Neural progenitor cell (in vitro differentiated cells): ENCODE measurements at regions not wholly inside any gene's neighbourhood (a gene's known extent, or its start where the extent isn't known, plus 50 kb on each side); places are given as distances from the start of the nearest gene placed in this dataset.

Experiments used
- DNase-seq: peaks from one replicate; pipeline ENCODE4 v3.0.0-alpha.2; 2016; ENCODE audit warnings: low spot score
- H2AFZ ChIP-seq: fragments of 200-600 bp; sonication (generic); replicated peaks from 2 replicates; pipeline ENCODE4 v1.6.1; 2016; ENCODE audit warnings: antibody characterized with exemption
- H3F3A ChIP-seq: fragments of 200-600 bp; sonication (generic); 2 replicates; pipeline ENCODE4 v1.6.1; 2016; ENCODE audit warnings: antibody characterized with exemption, low read depth
- H3K27ac ChIP-seq: fragments of 200-600 bp; sonication (generic); 2 replicates; pipeline ENCODE4 v1.5.1; 2016; ENCODE audit warnings: mild to moderate bottlenecking
- H3K27me3 ChIP-seq: fragments of 200-600 bp; sonication (generic); 2 replicates; pipeline ENCODE4 v1.6.1; 2016; ENCODE audit warnings: mild to moderate bottlenecking, moderate library complexity
- H3K36me3 ChIP-seq: fragments of 200-600 bp; sonication (generic); 2 replicates; pipeline ENCODE4 v1.5.1; 2016
- H3K4me1 ChIP-seq: fragments of 200-600 bp; sonication (generic); 2 replicates; pipeline ENCODE4 v1.6.1; 2016; ENCODE audit warnings: mixed run types
- H3K4me2 ChIP-seq: fragments of 200-600 bp; sonication (generic); 2 replicates; pipeline ENCODE4 v1.6.1; 2016
- H3K4me3 ChIP-seq: fragments of 200-600 bp; sonication (generic); 2 replicates; pipeline ENCODE4 v1.5.1; 2016
- H3K79me2 ChIP-seq: fragments of 200-600 bp; sonication (generic); 2 replicates; pipeline ENCODE4 v1.6.1; 2016; ENCODE audit warnings: low read depth
- H3K9ac ChIP-seq: fragments of 200-600 bp; sonication (generic); 2 replicates; pipeline ENCODE4 v1.6.1; 2016
- H3K9me3 ChIP-seq: fragments of 200-600 bp; sonication (generic); 2 replicates; pipeline ENCODE4 v1.5.1; 2016; ENCODE audit warnings: low read depth
- H4K20me1 ChIP-seq: fragments of 200-600 bp; sonication (generic); 2 replicates; pipeline ENCODE4 v1.6.1; 2016; ENCODE audit warnings: low read depth
- H3K27ac Mint-ChIP-seq: 3 replicates; pipeline ENCODE4 v1.8.0; 2021; ENCODE audit warnings: mixed read lengths
- H3K27me3 Mint-ChIP-seq: 2 replicates; pipeline ENCODE4 v1.8.0; 2022; ENCODE audit warnings: low read depth, mild to moderate bottlenecking, inconsistent platforms, moderate library complexity, mixed read lengths; ENCODE audit not compliant: insufficient read depth
- H3K36me3 Mint-ChIP-seq: 3 replicates; pipeline ENCODE4 v1.8.0; 2021; ENCODE audit warnings: mixed read lengths
- H3K4me1 Mint-ChIP-seq: 3 replicates; pipeline ENCODE4 v1.8.0; 2021; ENCODE audit warnings: mixed read lengths
- H3K4me3 Mint-ChIP-seq: 3 replicates; pipeline ENCODE4 v1.8.0; 2021; ENCODE audit warnings: mild to moderate bottlenecking, moderate library complexity, mixed read lengths
- H3K9me3 Mint-ChIP-seq: 3 replicates; pipeline ENCODE4 v1.8.0; 2020; ENCODE audit warnings: mixed read lengths
- EZH2 ChIP-seq: fragments of 200-600 bp; sonication (generic); IDR thresholded peaks from 2 replicates; pipeline ENCODE4 v1.6.1; 2017; ENCODE audit warnings: antibody characterized with exemption, mild to moderate bottlenecking, moderate library complexity
- EZH2phosphoT487 ChIP-seq: fragments of 200-600 bp; sonication (generic); IDR thresholded peaks from 2 replicates; pipeline ENCODE4 v1.6.1; 2017; ENCODE audit warnings: antibody characterized with exemption
- TF ChIP-seq, protein P1 (sequence below): fragments of 200-600 bp; sonication (generic); IDR thresholded peaks from 2 replicates; pipeline ENCODE4 v1.5.1; 2017; ENCODE audit warnings: antibody characterized with exemption, mild to moderate bottlenecking

GRCh38 chr5:89951876-89952275 lies 457.7 kb downstream of the CETN3 start:
- H3K9me3 Mint-ChIP-seq, result no peaks in the 10 kb centered on the region
- Histone ChIP-seq H2AFZ (no peak overlapping the region), H3K36me3 (no peaks in the 10 kb centered on the region), H3K79me2 (no peaks in the 10 kb centered on the region), H4K20me1 (no peaks in the 10 kb centered on the region), H3K9ac (no peak overlapping the region), H3K4me1 (peaks cover 15% of the 10 kb centered on the region), H3K27ac (no peak overlapping the region), H3K9me3 (no peaks in the 10 kb centered on the region), H3K4me3 (no peak overlapping the region), H3F3A (no peaks in the 10 kb centered on the region), H3K4me2 (no peak overlapping the region), H3K27me3 (no peaks in the 10 kb centered on the region)
- TF ChIP-seq EZH2, result no peak
- no peak for TF ChIP-seq EZH2phosphoT487
- TF ChIP-seq, protein P1, sequence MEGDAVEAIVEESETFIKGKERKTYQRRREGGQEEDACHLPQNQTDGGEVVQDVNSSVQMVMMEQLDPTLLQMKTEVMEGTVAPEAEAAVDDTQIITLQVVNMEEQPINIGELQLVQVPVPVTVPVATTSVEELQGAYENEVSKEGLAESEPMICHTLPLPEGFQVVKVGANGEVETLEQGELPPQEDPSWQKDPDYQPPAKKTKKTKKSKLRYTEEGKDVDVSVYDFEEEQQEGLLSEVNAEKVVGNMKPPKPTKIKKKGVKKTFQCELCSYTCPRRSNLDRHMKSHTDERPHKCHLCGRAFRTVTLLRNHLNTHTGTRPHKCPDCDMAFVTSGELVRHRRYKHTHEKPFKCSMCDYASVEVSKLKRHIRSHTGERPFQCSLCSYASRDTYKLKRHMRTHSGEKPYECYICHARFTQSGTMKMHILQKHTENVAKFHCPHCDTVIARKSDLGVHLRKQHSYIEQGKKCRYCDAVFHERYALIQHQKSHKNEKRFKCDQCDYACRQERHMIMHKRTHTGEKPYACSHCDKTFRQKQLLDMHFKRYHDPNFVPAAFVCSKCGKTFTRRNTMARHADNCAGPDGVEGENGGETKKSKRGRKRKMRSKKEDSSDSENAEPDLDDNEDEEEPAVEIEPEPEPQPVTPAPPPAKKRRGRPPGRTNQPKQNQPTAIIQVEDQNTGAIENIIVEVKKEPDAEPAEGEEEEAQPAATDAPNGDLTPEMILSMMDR, result no peak
- peaks cover 40% of the 10 kb centered on the region for H3K4me1 Mint-ChIP-seq
- H3K36me3 Mint-ChIP-seq, result no peaks in the 10 kb centered on the region
- no peak overlapping the region for H3K4me3 Mint-ChIP-seq
- no peak overlapping the region for H3K27ac Mint-ChIP-seq
- DNase-seq, result no peak
- peaks cover 6% of the 10 kb centered on the region for H3K27me3 Mint-ChIP-seq

GRCh38 chr5:89950234-89950633 lies 459.3 kb downstream of the CETN3 start:
- no peak for DNase-seq
- Histone ChIP-seq H3K9ac (no peak overlapping the region), H3K79me2 (no peaks in the 10 kb centered on the region), H3K9me3 (no peaks in the 10 kb centered on the region), H3K27ac (no peak overlapping the region), H4K20me1 (no peaks in the 10 kb centered on the region), H2AFZ (no peak overlapping the region), H3F3A (no peaks in the 10 kb centered on the region), H3K4me3 (no peak overlapping the region), H3K4me1 (peaks cover 6% of the 10 kb centered on the region), H3K27me3 (no peaks in the 10 kb centered on the region), H3K4me2 (no peak overlapping the region), H3K36me3 (no peaks in the 10 kb centered on the region)
- Mint-ChIP-seq H3K4me3 (no peak overlapping the region), H3K9me3 (no peaks in the 10 kb centered on the region), H3K27ac (no peak overlapping the region), H3K36me3 (no peaks in the 10 kb centered on the region), H3K27me3 (peaks cover 6% of the 10 kb centered on the region), H3K4me1 (peaks cover 27% of the 10 kb centered on the region)
- TF ChIP-seq, protein P1, result no peak
- TF ChIP-seq EZH2phosphoT487, result no peak
- TF ChIP-seq EZH2, result no peak

- Histone ChIP-seq H3K36me3 (no peaks in the 10 kb centered on the region), H3F3A (no peaks in the 10 kb centered on the region), H3K27ac (no peak overlapping the region), H3K4me3 (no peak overlapping the region), H3K9me3 (no peaks in the 10 kb centered on the region), H3K9ac (no peak overlapping the region), H3K79me2 (no peaks in the 10 kb centered on the region), H3K4me2 (no peak overlapping the region), H3K4me1 (no peaks in the 10 kb centered on the region), H2AFZ (no peak overlapping the region), H3K27me3 (no peaks in the 10 kb centered on the region), H4K20me1 (no peaks in the 10 kb centered on the region)
- peaks cover 16% of the 10 kb centered on the region for H3K4me1 Mint-ChIP-seq
- H3K27ac Mint-ChIP-seq, result no peak overlapping the region
- no peak for DNase-seq
- H3K36me3 Mint-ChIP-seq, result no peaks in the 10 kb centered on the region
- TF ChIP-seq EZH2, result no peak
- H3K9me3 Mint-ChIP-seq, result no peaks in the 10 kb centered on the region
- H3K27me3 Mint-ChIP-seq, result peaks cover 6% of the 10 kb centered on the region
- H3K4me3 Mint-ChIP-seq, result no peak overlapping the region
Measured at GRCh38 chr5:89948977-89949376, 460.6 kb downstream of the CETN3 start.

DNA sequence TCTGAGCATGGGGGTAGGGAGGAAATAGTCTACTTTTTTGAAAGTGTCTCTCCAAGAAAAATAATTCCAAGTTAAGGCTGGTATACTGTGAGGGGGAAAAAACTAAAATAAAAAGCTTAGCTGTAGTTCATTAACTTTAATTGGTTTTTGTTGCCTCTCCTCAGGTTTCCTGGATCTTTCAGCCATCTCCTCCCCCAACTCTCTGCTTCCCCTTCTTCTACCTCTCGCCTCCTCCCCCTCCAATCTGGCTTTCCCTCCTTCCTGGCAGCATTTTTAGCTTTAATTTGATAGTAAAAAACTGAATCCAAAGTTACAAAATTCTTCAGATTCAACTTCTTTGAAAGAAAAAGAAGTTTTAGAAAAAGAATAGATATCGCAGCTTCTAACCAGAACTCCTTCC lies 462.6 kb downstream of the CETN3 start:
- H3F3A ChIP-seq, result no peaks in the 10 kb centered on the region
- Mint-ChIP-seq H3K27ac (no peak overlapping the region), H3K27me3 (peaks cover 3% of the 10 kb centered on the region), H3K4me1 (no peaks in the 10 kb centered on the region), H3K36me3 (no peaks in the 10 kb centered on the region), H3K4me3 (no peak overlapping the region), H3K9me3 (no peaks in the 10 kb centered on the region)
- no peaks in the 10 kb centered on the region for H4K20me1 ChIP-seq
- H3K4me2 ChIP-seq, result no peak overlapping the region
- H3K27me3 ChIP-seq, result no peaks in the 10 kb centered on the region
- no peaks in the 10 kb centered on the region for H3K79me2 ChIP-seq
- no peak overlapping the region for H2AFZ ChIP-seq
- no peak for TF ChIP-seq EZH2
- no peak for TF ChIP-seq EZH2phosphoT487
- TF ChIP-seq, protein P1, result no peak
- no peaks in the 10 kb centered on the region for H3K9me3 ChIP-seq
- peaks cover 10% of the 10 kb centered on the region for H3K4me1 ChIP-seq
- no peak for DNase-seq
- no peak overlapping the region for H3K4me3 ChIP-seq
- H3K36me3 ChIP-seq, result no peaks in the 10 kb centered on the region
- no peak overlapping the region for H3K27ac ChIP-seq
- no peak overlapping the region for H3K9ac ChIP-seq
